CD14-positive monocyte (primary cell): ENCODE measurements at regions not wholly inside any gene's neighbourhood (a gene's known extent, or its start where the extent isn't known, plus 50 kb on each side); places are given as distances from the start of the nearest gene placed in this dataset.
"Not testable (repeated sequence)": the region's sequence is repeated elsewhere in the genome, so short reads cannot be mapped to it uniquely, and the experiment has no call there.

Experiments
- DNase-seq, 3 donors: peaks; one replicate each; pipeline ENCODE4 v3.0.0-alpha.2; 2011 to 2022
- H2AFZ ChIP-seq: 2 replicates; pipeline ENCODE4 v1.6.0; 2012; ENCODE audit warnings: mild to moderate bottlenecking, low read depth, low read length, inconsistent platforms; ENCODE audit not compliant: insufficient read depth, poor library complexity, severe bottlenecking
- H3K27ac ChIP-seq, 2 donors: 1 replicate in 1 of 2; 2 replicates in 1 of 2; pipeline ENCODE4 v1.5.1; 2012 to 2013; ENCODE audit warnings: low read length in 2 of 2, control low read depth in 1 of 2, inconsistent platforms in 1 of 2, low read depth in 1 of 2, mild to moderate bottlenecking in 1 of 2
- H3K27me3 ChIP-seq, 2 donors: one replicate each; pipeline versions ENCODE4 v1.6.0 to v1.6.1; 2011 to 2013; ENCODE audit warnings: low read length in 2 of 2; ENCODE audit not compliant: control insufficient read depth in 2 of 2, insufficient read depth in 2 of 2
- H3K36me3 ChIP-seq, 2 donors: replicated peaks in 1 of 2; 1 replicate in 1 of 2; 2 replicates in 1 of 2; pipeline versions ENCODE4 v1.5.1 to v1.6.1; 2012 to 2013; ENCODE audit warnings: low read length in 2 of 2, control low read depth in 1 of 2, inconsistent platforms in 1 of 2, mild to moderate bottlenecking in 1 of 2; ENCODE audit not compliant: insufficient read depth in 2 of 2, control insufficient read depth in 1 of 2
- H3K4me1 ChIP-seq, 2 donors: 1 replicate in 1 of 2; 2 replicates in 1 of 2; pipeline versions ENCODE4 v1.5.1 to v1.6.1; 2012 to 2013; ENCODE audit warnings: low read length in 2 of 2, control low read depth in 1 of 2, inconsistent platforms in 1 of 2, mild to moderate bottlenecking in 1 of 2, moderate library complexity in 1 of 2; ENCODE audit not compliant: insufficient read depth in 2 of 2, control insufficient read depth in 1 of 2
- H3K4me2 ChIP-seq: replicated peaks from 2 replicates; pipeline ENCODE3; 2012; ENCODE audit warnings: low read length, moderate library complexity, mild to moderate bottlenecking; ENCODE audit not compliant: poor library complexity, severe bottlenecking; ENCODE audit errors: extremely low read depth
- H3K4me3 ChIP-seq, 3 experiments: fragments of 200-600 bp in 1 of 3; sonication (generic) in 1 of 3; replicated peaks in 1 of 3; 1 replicate in 2 of 3; 2 replicates in 1 of 3; pipeline ENCODE4 v1.5.1; 2011 to 2013; ENCODE audit warnings: low read length in 3 of 3, mild to moderate bottlenecking in 3 of 3, control low read depth in 2 of 3, low read depth in 2 of 3, inconsistent platforms in 1 of 3, moderate library complexity in 1 of 3
- H3K79me2 ChIP-seq: 2 replicates; pipeline ENCODE4 v1.6.0; 2012; ENCODE audit warnings: mild to moderate bottlenecking, control low read depth, inconsistent platforms, low read length, moderate library complexity; ENCODE audit not compliant: insufficient read depth
- H3K9ac ChIP-seq: 2 replicates; pipeline ENCODE4 v1.6.0; 2017; ENCODE audit warnings: low read length, mild to moderate bottlenecking; ENCODE audit not compliant: insufficient read depth, poor library complexity, severe bottlenecking
- H3K9me3 ChIP-seq, 2 donors: replicated peaks in 1 of 2; 1 replicate in 1 of 2; 2 replicates in 1 of 2; pipeline versions ENCODE4 v1.5.1 to v1.6.1; 2012 to 2013; ENCODE audit warnings: low read length in 2 of 2, control low read depth in 1 of 2; ENCODE audit not compliant: control insufficient read depth in 1 of 2, insufficient read depth in 1 of 2
- H4K20me1 ChIP-seq: 2 replicates; pipeline ENCODE4 v1.6.0; 2012; ENCODE audit warnings: mild to moderate bottlenecking, low read length, control low read depth, moderate library complexity; ENCODE audit not compliant: insufficient read depth
- H3K27ac Mint-ChIP-seq, 7 donors: one replicate each; pipeline ENCODE4 v1.8.0; 2020; ENCODE audit warnings: mild to moderate bottlenecking in 7 of 7, mixed read lengths in 7 of 7, moderate library complexity in 6 of 7, inconsistent platforms in 2 of 7
- H3K27me3 Mint-ChIP-seq, 3 donors: one replicate each; pipeline ENCODE4 v1.8.0; 2021 to 2022; ENCODE audit warnings: low read depth in 3 of 3, mild to moderate bottlenecking in 3 of 3, mixed read lengths in 3 of 3, moderate library complexity in 3 of 3, inconsistent platforms in 1 of 3
- H3K36me3 Mint-ChIP-seq, 2 donors: one replicate each; pipeline ENCODE4 v1.8.0; 2020; ENCODE audit warnings: mixed read lengths in 2 of 2, inconsistent platforms in 1 of 2, mild to moderate bottlenecking in 1 of 2
- H3K4me1 Mint-ChIP-seq: one replicate; pipeline ENCODE4 v1.8.0; 2020; ENCODE audit warnings: mild to moderate bottlenecking, mixed read lengths
- H3K4me3 Mint-ChIP-seq, 2 donors: one replicate each; pipeline ENCODE4 v1.8.0; 2020; ENCODE audit warnings: mild to moderate bottlenecking in 2 of 2, mixed read lengths in 2 of 2, moderate library complexity in 1 of 2
- H3K9me3 Mint-ChIP-seq, 7 donors: one replicate each; pipeline ENCODE4 v1.8.0; 2020 to 2022; ENCODE audit warnings: mixed read lengths in 7 of 7, mild to moderate bottlenecking in 6 of 7, moderate library complexity in 6 of 7, inconsistent platforms in 2 of 7
- WGBS: methylation state at CpG from one replicate; pipeline ENCODE4 v1.1.5; 2013; ENCODE audit warnings: missing lambda C conversion rate; ENCODE audit not compliant: insufficient coverage; 5-methylcytosine and 5-hydroxymethylcytosine counted together
- intact Hi-C, 2 donors: fragments of 100-400 bp; cut with micrococcal nuclease; formaldehyde crosslinking; loops; one replicate each; pipeline versions ENCODE4 v1.15.0 to v1.15.1; 2023
- TF ChIP-seq, protein P1 (sequence below): fragments of 200-600 bp; IDR thresholded peaks from one replicate; pipeline ENCODE4 v1.8.0; 2022; ENCODE audit warnings: antibody characterized with exemption, mild to moderate bottlenecking

DNA sequence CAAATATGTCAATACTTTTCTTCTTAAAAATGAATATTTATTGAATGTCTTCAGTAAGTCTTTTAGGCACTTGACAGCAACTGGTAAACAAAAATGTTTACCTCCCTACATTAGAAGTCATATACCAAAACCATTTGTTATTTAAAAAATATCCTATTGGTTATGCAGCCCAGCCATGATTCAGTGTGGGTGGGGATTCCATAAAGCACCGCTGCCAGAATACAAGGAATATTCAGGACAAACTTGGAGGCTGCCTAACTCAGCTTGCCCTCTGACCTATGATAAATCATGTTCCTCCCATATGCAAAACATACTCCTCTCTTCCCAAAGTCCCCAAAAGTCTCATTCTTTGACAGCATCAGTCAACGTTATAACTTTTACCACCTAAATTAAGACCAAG is 486.8 kb upstream of the IRAK1BP1 start:
- Histone ChIP-seq H3K79me2 (no peaks in the 10 kb centered on the region), H3K4me3 (no peak overlapping the region), H3K36me3 (no peaks in the 10 kb centered on the region), H3K9ac (no peak overlapping the region), H3K9me3 (peaks cover 0 to 7% of the 10 kb centered on the region in 2 donors), H2AFZ (no peak overlapping the region), H4K20me1 (no peaks in the 10 kb centered on the region), H3K4me1 (no peaks in the 10 kb centered on the region), H3K27me3 (no peaks in the 10 kb centered on the region), H3K4me2 (no peak overlapping the region), H3K27ac (no peak overlapping the region)
- intact Hi-C loops: no loop called here
- TF ChIP-seq, protein P1, sequence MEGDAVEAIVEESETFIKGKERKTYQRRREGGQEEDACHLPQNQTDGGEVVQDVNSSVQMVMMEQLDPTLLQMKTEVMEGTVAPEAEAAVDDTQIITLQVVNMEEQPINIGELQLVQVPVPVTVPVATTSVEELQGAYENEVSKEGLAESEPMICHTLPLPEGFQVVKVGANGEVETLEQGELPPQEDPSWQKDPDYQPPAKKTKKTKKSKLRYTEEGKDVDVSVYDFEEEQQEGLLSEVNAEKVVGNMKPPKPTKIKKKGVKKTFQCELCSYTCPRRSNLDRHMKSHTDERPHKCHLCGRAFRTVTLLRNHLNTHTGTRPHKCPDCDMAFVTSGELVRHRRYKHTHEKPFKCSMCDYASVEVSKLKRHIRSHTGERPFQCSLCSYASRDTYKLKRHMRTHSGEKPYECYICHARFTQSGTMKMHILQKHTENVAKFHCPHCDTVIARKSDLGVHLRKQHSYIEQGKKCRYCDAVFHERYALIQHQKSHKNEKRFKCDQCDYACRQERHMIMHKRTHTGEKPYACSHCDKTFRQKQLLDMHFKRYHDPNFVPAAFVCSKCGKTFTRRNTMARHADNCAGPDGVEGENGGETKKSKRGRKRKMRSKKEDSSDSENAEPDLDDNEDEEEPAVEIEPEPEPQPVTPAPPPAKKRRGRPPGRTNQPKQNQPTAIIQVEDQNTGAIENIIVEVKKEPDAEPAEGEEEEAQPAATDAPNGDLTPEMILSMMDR: no peak
- DNase-seq: no peak
- H3K36me3 Mint-ChIP-seq: no peaks in the 10 kb centered on the region
- no peak overlapping the region for H3K4me3 Mint-ChIP-seq
- no peak overlapping the region for H3K27ac Mint-ChIP-seq
- no peaks in the 10 kb centered on the region for H3K27me3 Mint-ChIP-seq
- WGBS: 71% methylated on average over 1 of the region's 2 CpGs
- peaks cover 2 to 13% (median 7%) of the 10 kb centered on the region in 7 donors for H3K9me3 Mint-ChIP-seq
- no peaks in the 10 kb centered on the region for H3K4me1 Mint-ChIP-seq

DNA sequence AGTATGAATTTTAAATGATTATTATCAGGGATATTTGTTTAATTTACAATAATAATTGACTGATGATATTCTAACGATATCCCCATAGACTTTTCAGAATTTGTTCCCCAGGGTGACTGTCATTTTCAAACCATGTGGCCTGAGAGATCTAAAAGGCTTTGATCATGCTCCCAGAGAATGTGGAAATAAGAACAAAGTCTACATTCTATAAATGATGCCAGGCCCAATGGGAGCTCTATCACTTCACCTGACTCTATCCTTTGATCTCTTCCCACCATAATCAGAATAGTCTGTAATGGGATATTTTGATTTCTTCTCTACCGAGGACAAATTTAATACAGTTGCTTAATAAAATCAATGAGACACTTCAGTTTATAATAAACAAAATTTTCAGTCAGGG is 483.4 kb upstream of the IRAK1BP1 start:
- Mint-ChIP-seq H3K36me3 (no peaks in the 10 kb centered on the region), H3K27me3 (no peaks in the 10 kb centered on the region), H3K4me3 (no peak overlapping the region), H3K4me1 (no peaks in the 10 kb centered on the region), H3K9me3 (peaks cover 2 to 14% (median 9%) of the 10 kb centered on the region in 7 donors), H3K27ac (no peak overlapping the region)
- H3K79me2 ChIP-seq: no peaks in the 10 kb centered on the region
- intact Hi-C loops: no loop called here
- no peaks in the 10 kb centered on the region for H3K36me3 ChIP-seq
- no peaks in the 10 kb centered on the region for H3K27me3 ChIP-seq
- no peak for DNase-seq
- no peaks in the 10 kb centered on the region for H4K20me1 ChIP-seq
- TF ChIP-seq, protein P1: no peak
- H3K27ac ChIP-seq: no peak overlapping the region
- no peak overlapping the region for H3K4me2 ChIP-seq
- no peaks in the 10 kb centered on the region for H3K4me1 ChIP-seq
- H3K9ac ChIP-seq: no peak overlapping the region
- WGBS: no CpG with 5 or more reads among the region's 2 CpGs
- no peak overlapping the region for H3K4me3 ChIP-seq
- no peak overlapping the region for H2AFZ ChIP-seq
- H3K9me3 ChIP-seq: peaks cover 17% of the 10 kb centered on the region in 2 donors

DNA sequence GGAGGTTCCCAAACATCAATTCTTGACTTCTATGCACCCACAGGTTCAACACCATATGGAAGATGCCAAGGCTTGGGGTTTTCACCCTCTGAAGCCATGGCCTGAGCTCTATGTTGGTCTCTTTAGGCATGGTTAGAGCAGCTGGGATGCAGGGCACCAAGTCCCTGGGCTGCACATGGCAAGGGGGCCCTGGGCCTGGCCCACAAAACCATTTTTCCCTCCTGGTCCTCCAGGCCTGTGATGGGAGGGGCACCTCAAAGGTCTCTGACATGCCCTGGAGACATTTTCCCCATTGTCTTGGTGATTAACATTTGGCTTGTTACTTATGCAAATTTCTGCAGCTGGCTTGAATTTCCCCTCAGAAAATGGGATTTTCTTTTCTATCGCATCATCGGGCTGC is 480.5 kb upstream of the IRAK1BP1 start:
- not testable (repeated sequence) for H3K4me1 Mint-ChIP-seq
- WGBS: 100% methylated on average over 2 of the region's 2 CpGs
- H3K9me3 ChIP-seq: peaks cover 19 to 21% of the 10 kb centered on the region in 2 donors

More for the DNA sequence above, 480.5 kb upstream of the IRAK1BP1 start:
- H3K79me2 ChIP-seq, H4K20me1 ChIP-seq, H3K27ac Mint-ChIP-seq, DNase-seq, H2AFZ ChIP-seq, H3K27me3 ChIP-seq, H3K4me1 ChIP-seq, H3K36me3 ChIP-seq, H3K4me3 ChIP-seq, H3K4me2 ChIP-seq, H3K27me3 Mint-ChIP-seq, H3K4me3 Mint-ChIP-seq, H3K36me3 Mint-ChIP-seq, H3K27ac ChIP-seq, H3K9ac ChIP-seq, intact Hi-C loops: not testable (repeated sequence)
- H3K9me3 Mint-ChIP-seq: peaks cover 3 to 18% (median 7%) of the 10 kb centered on the region in 7 donors
